ENCODE measurements at regions not wholly inside any gene's neighbourhood (a gene's known extent, or its start where the extent isn't known, plus 50 kb on each side); places are given as distances from the start of the nearest gene placed in this dataset.

- Histone ChIP-seq H3K27ac (no peak overlapping the region), H2AFZ (replicated peaks) (no peak overlapping the region), H3K36me3 (no peaks in the 10 kb centered on the region), H3K4me2 (no peak overlapping the region), H3K4me1 (no peaks in the 10 kb centered on the region), H3K9me3 (ENCODE audit: low read depth) (peaks cover 8% of the 10 kb centered on the region), H3K79me2 (ENCODE audit: low read depth) (no peaks in the 10 kb centered on the region), H3K4me3 (no peak overlapping the region), H4K20me1 (ENCODE audit: low read depth) (no peaks in the 10 kb centered on the region), H3K9ac (no peak overlapping the region), H3F3A (ENCODE audit: low read depth) (no peaks in the 10 kb centered on the region), H3K27me3 (no peaks in the 10 kb centered on the region)
- peaks cover 2% of the 10 kb centered on the region for H3K27me3 Mint-ChIP-seq (ENCODE audit: insufficient read depth, low read depth)
- H3K4me3 Mint-ChIP-seq: no peak overlapping the region
- peaks cover 4% of the 10 kb centered on the region for H3K9me3 Mint-ChIP-seq
- TF ChIP-seq EZH2 (IDR thresholded peaks at IDR 0.05) (no peak), EZH2phosphoT487 (IDR thresholded peaks at IDR 0.05) (no peak), CTCF (IDR thresholded peaks at IDR 0.05) (no peak)
- peaks cover 2% of the 10 kb centered on the region for H3K4me1 Mint-ChIP-seq
- H3K27ac Mint-ChIP-seq: no peak overlapping the region
- no peak for DNase-seq (ENCODE audit: low spot score)
- H3K36me3 Mint-ChIP-seq: no peaks in the 10 kb centered on the region
Observed at GRCh38 chr10:10120671-10121070, 897.0 kb upstream of the CELF2 start.

GRCh38 chr10:10125676-10126075 lies 892.0 kb upstream of the CELF2 start:
- H3K27me3 Mint-ChIP-seq (ENCODE audit: insufficient read depth, low read depth): peaks cover 2% of the 10 kb centered on the region
- no peak overlapping the region for H3K27ac Mint-ChIP-seq
- no peaks in the 10 kb centered on the region for H3K4me1 ChIP-seq
- no peak overlapping the region for H3K4me3 ChIP-seq
- no peak overlapping the region for H3K27ac ChIP-seq
- H4K20me1 ChIP-seq (ENCODE audit: low read depth): no peaks in the 10 kb centered on the region
- peaks cover 2% of the 10 kb centered on the region for H3K4me1 Mint-ChIP-seq
- H3F3A ChIP-seq (ENCODE audit: low read depth): no peaks in the 10 kb centered on the region
- H2AFZ ChIP-seq (replicated peaks): no peak overlapping the region
- no peak overlapping the region for H3K9ac ChIP-seq
- H3K9me3 Mint-ChIP-seq: no peaks in the 10 kb centered on the region
- no peaks in the 10 kb centered on the region for H3K79me2 ChIP-seq (ENCODE audit: low read depth)
- H3K36me3 Mint-ChIP-seq: no peaks in the 10 kb centered on the region
- TF ChIP-seq EZH2 (IDR thresholded peaks at IDR 0.05): no peak
- TF ChIP-seq CTCF (IDR thresholded peaks at IDR 0.05): no peak
- no peak for TF ChIP-seq EZH2phosphoT487 (IDR thresholded peaks at IDR 0.05)
- H3K9me3 ChIP-seq (ENCODE audit: low read depth): no peaks in the 10 kb centered on the region
- no peak overlapping the region for H3K4me3 Mint-ChIP-seq
- no peaks in the 10 kb centered on the region for H3K27me3 ChIP-seq
- H3K36me3 ChIP-seq: no peaks in the 10 kb centered on the region
- no peak overlapping the region for H3K4me2 ChIP-seq
- no peak for DNase-seq (ENCODE audit: low spot score)

GRCh38 chr10:10126218-10126617 lies 891.5 kb upstream of the CELF2 start:
- Mint-ChIP-seq H3K27me3 (ENCODE audit: insufficient read depth, low read depth) (peaks cover 2% of the 10 kb centered on the region), H3K36me3 (no peaks in the 10 kb centered on the region), H3K4me1 (no peaks in the 10 kb centered on the region), H3K27ac (no peak overlapping the region), H3K9me3 (no peaks in the 10 kb centered on the region), H3K4me3 (no peak overlapping the region)
- no peaks in the 10 kb centered on the region for H4K20me1 ChIP-seq (ENCODE audit: low read depth)
- H3K79me2 ChIP-seq (ENCODE audit: low read depth): no peaks in the 10 kb centered on the region
- no peak overlapping the region for H3K4me3 ChIP-seq
- no peaks in the 10 kb centered on the region for H3K9me3 ChIP-seq (ENCODE audit: low read depth)
- no peaks in the 10 kb centered on the region for H3K4me1 ChIP-seq
- no peak overlapping the region for H3K27ac ChIP-seq
- no peak overlapping the region for H2AFZ ChIP-seq (replicated peaks)
- H3K4me2 ChIP-seq: no peak overlapping the region
- H3K9ac ChIP-seq: no peak overlapping the region
- H3F3A ChIP-seq (ENCODE audit: low read depth): no peaks in the 10 kb centered on the region
- DNase-seq (ENCODE audit: low spot score): no peak
- no peaks in the 10 kb centered on the region for H3K36me3 ChIP-seq
- H3K27me3 ChIP-seq: no peaks in the 10 kb centered on the region
- TF ChIP-seq CTCF (IDR thresholded peaks at IDR 0.05) (no peak), EZH2 (IDR thresholded peaks at IDR 0.05) (no peak), EZH2phosphoT487 (IDR thresholded peaks at IDR 0.05) (no peak)

Data from neural progenitor cell (in vitro differentiated cells).